Breast epithelium (tissue), 3 donors: ENCODE measurements at regions not wholly inside any gene's neighbourhood (a gene's known extent, or its start where the extent isn't known, plus 50 kb on each side); places are given as distances from the start of the nearest gene placed in this dataset.

Experiments used
- POLR2AphosphoS5 ChIP-seq, 3 donors: sonication (generic); formaldehyde crosslinking; IDR thresholded peaks; one replicate each; pipeline ENCODE4 v1.6.1; 2017; ENCODE audit warnings: antibody characterized with exemption in 3 of 3
- TF ChIP-seq, protein P1 (sequence below), 3 donors: fragments of 450-650 bp; IDR thresholded peaks; one replicate each; pipeline ENCODE4 v1.5.1; 2016 to 2017; ENCODE audit warnings: antibody characterized with exemption in 3 of 3, mild to moderate bottlenecking in 3 of 3, moderate library complexity in 3 of 3

DNA sequence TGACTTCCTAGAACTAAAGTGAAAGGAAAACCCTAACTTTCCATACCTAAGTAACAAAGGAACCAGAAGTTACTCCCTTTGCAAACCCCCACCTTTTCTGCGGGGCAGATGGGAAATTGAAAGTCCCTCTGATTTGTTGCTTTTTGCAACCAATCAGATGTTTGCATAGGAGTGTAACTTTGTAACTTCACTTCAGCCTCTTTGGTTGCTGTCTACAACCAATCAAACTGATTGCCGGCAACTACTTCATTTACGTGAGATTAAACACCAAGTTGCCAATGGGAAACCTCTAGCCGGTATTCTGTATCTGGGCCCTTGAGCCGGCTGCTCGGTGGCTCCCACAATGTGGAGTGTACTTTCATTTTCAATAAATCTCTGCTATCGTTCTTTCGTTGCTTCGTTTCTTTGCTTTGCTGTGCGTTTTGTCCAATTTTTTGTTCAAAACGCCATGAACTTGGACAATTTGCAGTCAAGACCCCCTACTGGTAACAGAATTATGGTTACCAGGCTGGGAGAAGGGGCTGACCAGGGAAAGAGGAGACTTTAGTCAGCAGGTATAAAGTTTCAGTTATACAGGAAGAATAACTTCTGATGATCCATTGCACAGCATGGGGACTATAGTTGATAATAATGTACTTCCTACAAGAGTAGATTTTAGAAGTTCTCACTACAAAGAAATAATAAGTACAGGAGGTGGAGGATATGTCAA is 69.2 kb upstream of the RGS2 start:
- TF ChIP-seq, protein P1, sequence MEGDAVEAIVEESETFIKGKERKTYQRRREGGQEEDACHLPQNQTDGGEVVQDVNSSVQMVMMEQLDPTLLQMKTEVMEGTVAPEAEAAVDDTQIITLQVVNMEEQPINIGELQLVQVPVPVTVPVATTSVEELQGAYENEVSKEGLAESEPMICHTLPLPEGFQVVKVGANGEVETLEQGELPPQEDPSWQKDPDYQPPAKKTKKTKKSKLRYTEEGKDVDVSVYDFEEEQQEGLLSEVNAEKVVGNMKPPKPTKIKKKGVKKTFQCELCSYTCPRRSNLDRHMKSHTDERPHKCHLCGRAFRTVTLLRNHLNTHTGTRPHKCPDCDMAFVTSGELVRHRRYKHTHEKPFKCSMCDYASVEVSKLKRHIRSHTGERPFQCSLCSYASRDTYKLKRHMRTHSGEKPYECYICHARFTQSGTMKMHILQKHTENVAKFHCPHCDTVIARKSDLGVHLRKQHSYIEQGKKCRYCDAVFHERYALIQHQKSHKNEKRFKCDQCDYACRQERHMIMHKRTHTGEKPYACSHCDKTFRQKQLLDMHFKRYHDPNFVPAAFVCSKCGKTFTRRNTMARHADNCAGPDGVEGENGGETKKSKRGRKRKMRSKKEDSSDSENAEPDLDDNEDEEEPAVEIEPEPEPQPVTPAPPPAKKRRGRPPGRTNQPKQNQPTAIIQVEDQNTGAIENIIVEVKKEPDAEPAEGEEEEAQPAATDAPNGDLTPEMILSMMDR (IDR thresholded peaks at IDR 0.05): no peak
- TF ChIP-seq POLR2AphosphoS5 (IDR thresholded peaks at IDR 0.05): no peak
